CD4-positive, alpha-beta T cell treated with Interleukin-6 at 100 ng/mL for 8 hours (primary cell): ENCODE measurements at regions not wholly inside any gene's neighbourhood (a gene's known extent, or its start where the extent isn't known, plus 50 kb on each side); places are given as distances from the start of the nearest gene placed in this dataset.
"Not testable (repeated sequence)": the region's sequence is repeated elsewhere in the genome, so short reads cannot be mapped to it uniquely, and the experiment has no call there.

Experiments used
- DNase-seq: peaks from one replicate; pipeline ENCODE4 v3.0.0-alpha.2; 2020; ENCODE audit warnings: mixed read lengths, low spot score

GRCh38 chr13:89980896-89981295, 1366.6 kb upstream of the MIR17HG start:
- DNase-seq, result no peak

- no peak for DNase-seq
These were observed 1364.9 kb upstream of the MIR17HG start for GRCh38 chr13:89982407-89983095.

- no peak for DNase-seq
These were observed 1359.3 kb upstream of the MIR17HG start for GRCh38 chr13:89988206-89988605.

GRCh38 chr13:90003566-90003965, 1343.9 kb upstream of the MIR17HG start:
- no peak for DNase-seq

GRCh38 chr13:90008707-90009149, 1338.8 kb upstream of the MIR17HG start:
- no peak for DNase-seq

- no peak for DNase-seq
These were observed 1333.4 kb upstream of the MIR17HG start for GRCh38 chr13:90014038-90014437.

DNA sequence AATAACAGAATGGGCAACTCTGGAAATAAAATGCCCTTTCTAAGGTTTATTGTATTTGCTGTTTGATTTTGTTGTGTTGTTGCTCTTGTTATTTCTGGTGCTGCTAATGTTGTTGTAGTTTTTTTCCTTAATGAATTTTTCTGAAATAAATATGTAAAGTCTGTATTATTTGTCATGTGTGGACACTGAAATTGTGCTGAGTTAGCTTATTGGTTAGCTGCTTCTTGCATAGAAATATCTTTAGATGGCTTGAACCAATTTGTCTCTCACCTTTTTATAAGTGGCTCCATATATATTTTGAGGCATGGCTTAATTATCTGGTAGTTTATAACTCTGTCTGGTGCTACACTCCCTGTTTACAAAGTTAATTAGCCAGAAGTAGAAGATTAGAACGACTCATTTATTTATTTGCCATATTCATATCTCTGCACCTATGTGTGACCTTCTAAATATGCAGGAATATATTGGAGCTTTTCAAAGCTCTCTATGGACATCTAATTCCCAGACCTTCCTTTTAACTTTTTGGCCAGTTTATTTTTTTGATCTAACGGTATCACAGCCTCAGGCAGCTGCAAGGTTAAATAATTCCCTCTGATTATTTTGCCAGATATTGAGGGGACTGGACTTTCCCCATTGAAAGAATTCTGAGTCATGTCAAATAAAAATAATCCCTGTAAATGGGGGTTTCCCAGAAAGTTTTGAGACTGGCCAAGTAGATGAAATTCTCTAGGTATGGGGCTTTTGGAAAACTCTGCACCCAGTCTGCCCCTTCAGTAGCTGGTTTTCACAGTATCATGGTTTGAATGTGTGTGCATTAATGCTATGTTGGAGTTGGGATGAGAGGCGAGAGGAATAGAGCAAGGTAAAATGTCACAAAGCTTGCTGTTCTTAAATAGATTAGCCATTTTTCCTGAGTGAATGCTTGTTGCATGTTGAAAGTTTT, 1331.7 kb upstream of the MIR17HG start:
- DNase-seq, result no peak

GRCh38 chr13:90016688-90017087, 1330.8 kb upstream of the MIR17HG start:
- no peak for DNase-seq

GRCh38 chr13:90020536-90021070, 1326.9 kb upstream of the MIR17HG start:
- DNase-seq, result no peak

DNA sequence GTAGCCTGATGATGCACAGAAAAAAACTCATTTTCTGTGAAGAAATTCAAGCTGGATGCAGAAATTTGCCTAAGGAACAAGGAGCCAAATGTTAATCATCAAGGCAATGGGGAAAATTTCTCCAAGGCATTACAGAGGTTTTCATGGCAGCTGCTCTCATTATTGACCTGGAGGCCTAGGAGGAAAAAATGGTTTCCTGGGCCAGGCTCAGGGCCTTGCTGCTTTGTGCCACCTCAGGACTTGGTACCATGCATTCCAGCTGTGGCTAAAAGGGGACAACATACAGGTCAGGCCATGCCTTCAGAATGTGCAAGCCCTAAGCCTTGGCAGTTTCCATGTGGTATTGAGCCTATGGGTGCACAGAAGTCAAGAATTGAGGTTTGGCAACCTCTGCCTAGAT, 1320.1 kb upstream of the MIR17HG start:
- no peak for DNase-seq

GRCh38 chr13:90032313-90032712, 1315.2 kb upstream of the MIR17HG start:
- no peak for DNase-seq

DNA sequence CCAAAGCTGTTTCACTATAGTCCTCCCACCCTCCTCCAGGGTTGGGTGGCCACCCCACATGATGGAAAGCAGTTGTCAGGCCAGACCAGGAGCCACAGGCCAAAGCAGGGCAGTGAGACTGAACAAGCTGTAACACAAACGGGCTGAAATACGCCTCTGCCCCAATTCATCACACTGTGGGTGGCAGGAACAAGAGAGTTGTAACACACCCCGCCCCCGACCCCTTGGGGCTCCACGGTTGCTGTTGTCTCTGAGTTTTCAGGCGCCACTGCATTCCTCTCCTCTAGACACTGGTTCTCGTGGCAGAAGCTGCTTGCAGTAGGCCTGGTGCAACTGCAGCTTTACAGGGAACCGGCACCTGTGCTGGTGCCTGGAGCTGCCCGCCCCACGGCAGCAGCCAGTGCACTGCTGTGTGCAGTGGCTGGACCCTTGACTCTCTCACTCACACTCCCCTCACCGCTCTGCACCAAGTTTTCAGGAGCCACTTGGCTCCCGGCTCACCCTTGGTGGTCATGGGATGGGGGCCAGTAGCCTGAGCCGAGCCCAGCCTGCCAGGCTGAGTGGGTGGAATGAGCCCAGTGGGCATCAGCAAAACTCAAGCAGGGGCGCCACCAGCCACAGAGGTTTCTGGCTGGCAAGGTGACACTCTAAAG, 1314.5 kb upstream of the MIR17HG start:
- no peak for DNase-seq

GRCh38 chr13:90039516-90039915, 1308.0 kb upstream of the MIR17HG start:
- no peak for DNase-seq

- no peak for DNase-seq
These were observed 1299.9 kb upstream of the MIR17HG start for GRCh38 chr13:90047600-90047999.

GRCh38 chr13:90049989-90050671, 1297.4 kb upstream of the MIR17HG start:
- no peak for DNase-seq

DNA sequence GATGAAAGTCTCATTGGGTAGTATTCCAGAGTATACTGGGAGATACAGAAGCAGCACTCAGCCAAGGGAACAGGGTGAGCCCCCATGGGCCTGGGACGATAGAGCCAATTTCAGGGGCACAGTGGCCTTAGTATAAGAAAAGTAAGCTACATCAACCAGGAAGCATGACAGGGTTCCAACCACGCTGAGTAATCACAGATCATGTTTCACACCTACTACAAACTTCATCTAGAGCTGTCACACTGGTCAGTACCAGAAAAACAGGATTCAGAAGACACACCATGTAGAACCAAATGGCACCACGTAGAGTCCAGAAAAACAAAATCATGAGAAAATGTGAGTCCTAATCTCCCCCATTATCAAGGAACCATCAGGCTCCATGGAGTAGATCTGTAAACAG, 1292.4 kb upstream of the MIR17HG start:
- no peak for DNase-seq

DNA sequence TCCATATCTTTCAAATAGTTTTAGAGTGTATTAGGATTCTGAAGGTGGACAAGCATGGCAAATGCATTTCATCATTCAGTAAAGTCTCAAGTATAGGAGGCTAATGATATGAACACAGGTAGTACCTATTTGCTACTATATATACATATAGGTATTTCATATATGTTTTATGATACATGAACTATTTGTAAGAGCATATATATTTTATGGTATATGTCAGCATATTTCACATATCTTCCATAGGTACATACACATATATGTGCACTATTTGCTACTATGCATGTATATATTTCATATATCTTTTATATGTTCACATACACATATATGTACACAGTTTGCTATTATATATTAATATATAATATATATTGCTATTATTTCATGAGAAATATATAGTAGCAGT, 1291.7 kb upstream of the MIR17HG start:
- no peak for DNase-seq

GRCh38 chr13:90064226-90064625, 1283.3 kb upstream of the MIR17HG start:
- DNase-seq, result not testable (repeated sequence)

GRCh38 chr13:90068658-90069057, 1278.8 kb upstream of the MIR17HG start:
- no peak for DNase-seq

DNA sequence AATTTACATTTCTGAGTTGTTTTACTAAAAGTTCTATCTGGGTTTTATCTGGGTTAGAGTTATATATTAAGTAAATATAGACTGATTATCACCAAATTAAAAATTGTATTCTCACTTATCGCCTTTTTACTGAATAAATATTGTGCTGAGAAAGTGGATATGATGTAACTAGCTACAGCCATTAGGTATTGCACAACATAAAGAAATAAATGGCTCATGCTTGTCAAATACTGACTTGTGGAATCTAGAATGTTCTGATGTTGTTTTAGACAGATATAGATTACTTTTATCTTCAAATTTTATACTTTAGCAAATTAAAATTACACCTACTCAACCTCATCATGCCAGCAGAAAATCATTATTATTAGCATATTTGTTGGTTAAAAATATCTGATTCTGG, 1277.1 kb upstream of the MIR17HG start:
- no peak for DNase-seq

DNA sequence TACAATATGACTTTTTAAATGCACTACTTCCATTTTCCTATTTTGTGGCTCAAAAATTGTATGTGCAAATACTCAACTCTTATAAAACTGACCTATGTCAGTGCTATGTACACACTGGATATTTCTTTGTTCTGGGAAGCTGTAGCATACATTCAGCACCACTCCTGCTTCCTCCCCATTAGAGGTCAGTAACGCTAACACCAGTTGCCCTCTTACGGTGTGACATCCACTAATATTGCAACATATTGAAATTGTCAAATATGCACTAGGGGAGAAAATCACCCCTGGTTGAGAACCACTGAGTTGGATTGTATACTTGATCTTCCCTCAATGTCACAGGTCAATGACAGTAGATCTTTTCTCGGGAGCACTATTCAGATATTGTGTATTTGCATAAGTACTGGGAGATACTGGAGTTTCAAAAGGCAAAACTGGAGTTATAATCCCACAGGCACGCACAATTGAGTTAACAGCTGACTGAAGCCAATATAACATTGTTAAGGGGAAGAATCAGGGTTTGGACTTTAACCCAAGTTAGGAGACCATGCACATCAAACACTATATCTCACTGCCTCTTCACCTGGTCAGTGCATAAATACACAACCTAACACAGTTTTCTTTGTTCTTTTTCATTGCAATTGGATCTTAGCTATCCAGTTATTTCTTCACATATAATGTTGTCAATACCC, 1276.5 kb upstream of the MIR17HG start:
- no peak for DNase-seq
